ENCODE measurements at regions not wholly inside any gene's neighbourhood (a gene's known extent, or its start where the extent isn't known, plus 50 kb on each side); places are given as distances from the start of the nearest gene placed in this dataset.

- Histone ChIP-seq H4K20me1 (ENCODE audit: insufficient read depth, low read length) (no peaks in the 10 kb centered on the region), H2AFZ (ENCODE audit: low read length) (no peak overlapping the region), H3K79me2 (ENCODE audit: insufficient read depth, low read length) (no peaks in the 10 kb centered on the region), H3K9me3 (ENCODE audit: low read length) (no peaks in the 10 kb centered on the region), H3K27ac (ENCODE audit: extremely low read length, insufficient read depth, low read length) (no peak overlapping the region), H3K36me3 (replicated peaks in 1 of 2; ENCODE audit: control insufficient read depth in 1 of 2, insufficient read depth in 2 of 2, low read length in 2 of 2) (no peaks in the 10 kb centered on the region), H3K4me3 (replicated peaks in 1 of 3; ENCODE audit: insufficient read depth in 1 of 3, low read depth in 2 of 3, low read length in 3 of 3) (no peak overlapping the region), H3K4me2 (ENCODE audit: low read depth, low read length) (no peak overlapping the region), H3K27me3 (ENCODE audit: control insufficient read depth in 1 of 2, insufficient read depth in 2 of 2, low read length in 2 of 2) (peaks cover 0 to 20% of the 10 kb centered on the region in 2 experiments; a peak in 4 of 5 replicates), H3K9ac (ENCODE audit: insufficient read depth, low read depth, low read length) (no peak overlapping the region), H3K4me1 (ENCODE audit: insufficient read depth, low read length) (no peaks in the 10 kb centered on the region)
- no peak for FAIRE-seq
- CTCF ChIA-PET (ENCODE audit: low intra/inter-chr PET ratio, low total read pairs), result no interaction called here
- POLR2A ChIA-PET, result no interaction called here
- DNase-seq (ENCODE audit: low spot score), result no peak
- no peak for ATAC-seq
- in situ Hi-C loops (cut with HindIII; ENCODE audit: extremely low pct_ligation_motif_present, low pct_unique_long_range_greater_than_20kb), result no loop called here
- WGBS (ENCODE audit: low lambda C conversion rate), result 33% methylated on average over 5 of the region's 8 CpGs
- intact Hi-C loops (cut with micrococcal nuclease; ENCODE audit: unreplicated experiment), result no loop called here
- no TSS peak for BruUV-seq (replicated peaks)
- TF ChIP-seq ZNF609 (CRISPR knock-in tag; IDR thresholded peaks at IDR 0.05; ENCODE audit: borderline replicate concordance) (no peak), ZBTB26 (CRISPR knock-in tag; IDR thresholded peaks at IDR 0.05; ENCODE audit: borderline replicate concordance) (no peak), ZNF605 (CRISPR knock-in tag; IDR thresholded peaks at IDR 0.05) (no peak), REXO4 (CRISPR knock-in tag; IDR thresholded peaks at IDR 0.05; ENCODE audit: borderline replicate concordance) (no peak), ZNF564 (CRISPR knock-in tag; IDR thresholded peaks at IDR 0.05) (no peak), ZNF441 (CRISPR knock-in tag; IDR thresholded peaks at IDR 0.05; ENCODE audit: borderline replicate concordance) (no peak), SRSF1 (optimal IDR thresholded peaks at IDR 0.05; ENCODE audit: low read depth, low read length) (no peak), ZNF557 (CRISPR knock-in tag; IDR thresholded peaks at IDR 0.05) (no peak), ZFP62 (CRISPR knock-in tag; IDR thresholded peaks at IDR 0.05) (no peak), ETS1 (CRISPR knock-in tag; IDR thresholded peaks at IDR 0.05) (no peak), EZH2 (conservative IDR thresholded peaks at IDR 0.05; ENCODE audit: low read depth, low read length) (no peak), ZNF567 (CRISPR knock-in tag; IDR thresholded peaks at IDR 0.05; ENCODE audit: borderline replicate concordance) (no peak), ZNF776 (CRISPR knock-in tag; IDR thresholded peaks at IDR 0.05) (no peak), ZFAT (CRISPR knock-in tag; conservative IDR thresholded peaks at IDR 0.05) (no peak), PBX2 (CRISPR knock-in tag; IDR thresholded peaks at IDR 0.05) (no peak), ZNF205 (CRISPR knock-in tag; IDR thresholded peaks at IDR 0.05) (no peak), ZNF18 (CRISPR knock-in tag; IDR thresholded peaks at IDR 0.05; ENCODE audit: insufficient replicate concordance) (no peak)
Observed at GRCh38 chr9:88828018-88828417, 163.2 kb upstream of the S1PR3 start.
